ENCODE measurements at regions not wholly inside any gene's neighbourhood (a gene's known extent, or its start where the extent isn't known, plus 50 kb on each side); places are given as distances from the start of the nearest gene placed in this dataset.
"Not testable (repeated sequence)": the region's sequence is repeated elsewhere in the genome, so short reads cannot be mapped to it uniquely, and the experiment has no call there.

DNA sequence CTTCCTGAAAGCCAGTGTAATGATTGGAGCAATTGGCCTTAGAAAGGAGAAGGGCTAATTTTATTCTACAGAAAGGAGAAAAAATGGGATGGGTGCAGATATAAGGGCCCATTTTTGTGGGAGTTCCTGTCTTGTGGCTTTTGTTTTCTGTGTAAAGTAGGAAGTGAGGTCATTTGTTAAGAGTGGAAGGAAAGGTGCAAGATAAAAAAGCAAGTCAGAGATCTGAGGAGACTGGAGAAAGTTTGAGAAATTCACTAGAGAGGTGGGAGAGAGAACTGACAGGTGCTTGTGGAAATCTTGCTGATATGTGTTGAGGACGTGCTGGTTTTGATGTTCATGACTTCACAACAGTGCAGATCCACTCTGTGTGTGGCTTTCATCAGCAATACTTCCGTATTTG lies 349.4 kb downstream of the DLEU7 start:
- TF ChIP-seq POLR2A (IDR thresholded peaks at IDR 0.05; ENCODE audit: low read depth, low read length) = no peak
- no peak for FAIRE-seq
- no peak for DNase-seq (ENCODE audit: insufficient read length, low spot score)

DNA sequence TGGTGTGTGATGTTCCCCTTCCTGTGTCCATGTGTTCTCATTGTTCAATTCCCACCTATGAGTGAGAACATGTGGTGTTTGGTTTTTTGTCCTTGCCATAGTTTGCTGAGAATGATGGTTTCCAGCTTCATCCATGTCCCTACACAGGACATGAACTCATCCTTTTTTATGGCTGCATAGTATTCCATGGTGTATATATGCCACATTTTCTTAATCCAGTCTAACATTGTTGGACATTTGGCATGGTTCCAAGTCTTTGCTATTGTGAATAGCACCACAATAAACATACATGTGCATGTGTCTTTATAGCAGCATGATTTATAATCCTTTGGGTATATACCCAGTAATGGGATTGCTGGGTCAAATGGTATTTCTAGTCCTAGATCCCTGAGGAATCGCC lies 340.3 kb downstream of the DLEU7 start:
- not testable (repeated sequence) for FAIRE-seq; DNase-seq (ENCODE audit: insufficient read length, low spot score)

DNA sequence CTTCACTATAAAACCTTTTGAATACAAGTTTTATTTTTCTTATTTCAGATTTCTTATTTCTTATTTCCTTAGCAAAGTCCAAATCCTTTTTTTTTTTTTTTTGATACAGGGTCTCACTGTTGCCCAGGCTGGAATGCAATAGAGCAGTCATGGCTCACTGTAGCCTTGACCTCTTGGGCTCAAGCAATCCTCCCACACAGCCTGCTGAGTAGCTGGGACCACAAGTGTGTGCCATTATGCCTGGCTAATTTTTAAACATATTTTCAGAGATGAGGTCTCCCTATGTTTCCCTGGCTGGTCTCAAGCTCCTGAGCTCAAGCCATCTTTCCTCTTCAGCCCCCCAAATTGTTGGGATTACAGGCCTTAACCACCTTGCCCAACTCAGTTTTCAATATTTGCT lies 334.3 kb downstream of the DLEU7 start:
- TF ChIP-seq POU2F2 (IDR thresholded peaks at IDR 0.05; ENCODE audit: low read depth, low read length) (no peak), TAF1 (IDR thresholded peaks at IDR 0.05; ENCODE audit: low read depth, low read length) (no peak), SPI1 (IDR thresholded peaks at IDR 0.05; ENCODE audit: low read depth, low read length) (no peak), POLR2A (IDR thresholded peaks at IDR 0.05; ENCODE audit: low read depth, low read length) (no peak), POLR2AphosphoS5 (IDR thresholded peaks at IDR 0.05; ENCODE audit: low read depth, low read length) (no peak)
- DNase-seq (ENCODE audit: insufficient read length, low spot score) (no peak), FAIRE-seq (no peak)

DNA sequence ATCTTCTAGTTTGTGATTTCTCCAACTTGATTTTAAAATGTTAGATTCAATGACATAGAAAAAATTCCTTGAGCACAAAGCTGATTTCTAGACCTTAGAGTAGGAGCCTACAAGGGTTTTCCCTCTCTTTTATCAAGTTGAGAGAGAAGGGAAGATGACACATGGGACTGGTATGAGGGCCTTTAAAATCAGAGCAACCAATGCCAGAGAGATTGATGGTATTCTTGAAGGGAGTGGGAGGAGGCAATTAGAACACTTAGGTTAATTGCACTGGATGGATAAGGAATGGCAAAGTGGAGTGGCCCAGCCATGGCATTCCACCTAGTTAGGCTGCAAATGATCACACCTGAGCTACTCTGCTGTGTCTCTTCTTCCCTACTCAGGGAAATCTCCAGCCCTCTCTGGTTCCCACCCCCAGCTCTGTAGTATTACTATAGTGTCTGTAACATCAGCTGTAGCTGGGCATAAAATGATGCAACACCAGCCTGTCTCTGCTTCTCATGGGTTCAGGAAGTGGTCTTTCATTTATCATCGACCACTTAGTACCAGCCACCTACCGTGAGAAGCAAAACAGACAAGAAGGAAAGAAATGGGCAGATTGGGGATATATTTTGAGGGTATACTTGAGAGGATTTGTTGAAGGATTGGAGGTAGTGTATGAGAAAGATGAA lies 333.6 kb downstream of the DLEU7 start:
- TF ChIP-seq POU2F2 (IDR thresholded peaks at IDR 0.05; ENCODE audit: low read depth, low read length) (no peak), POLR2A (IDR thresholded peaks at IDR 0.05; ENCODE audit: low read depth, low read length) (no peak), POLR2AphosphoS5 (IDR thresholded peaks at IDR 0.05; ENCODE audit: low read depth, low read length) (no peak), PAX5 (IDR thresholded peaks at IDR 0.05; ENCODE audit: insufficient read depth, low read length, severe bottlenecking) (no peak), TAF1 (IDR thresholded peaks at IDR 0.05; ENCODE audit: low read depth, low read length) (no peak), SPI1 (IDR thresholded peaks at IDR 0.05; ENCODE audit: low read depth, low read length) (no peak)
- FAIRE-seq (no peak), DNase-seq (ENCODE audit: insufficient read length, low spot score) (no peak)

DNA sequence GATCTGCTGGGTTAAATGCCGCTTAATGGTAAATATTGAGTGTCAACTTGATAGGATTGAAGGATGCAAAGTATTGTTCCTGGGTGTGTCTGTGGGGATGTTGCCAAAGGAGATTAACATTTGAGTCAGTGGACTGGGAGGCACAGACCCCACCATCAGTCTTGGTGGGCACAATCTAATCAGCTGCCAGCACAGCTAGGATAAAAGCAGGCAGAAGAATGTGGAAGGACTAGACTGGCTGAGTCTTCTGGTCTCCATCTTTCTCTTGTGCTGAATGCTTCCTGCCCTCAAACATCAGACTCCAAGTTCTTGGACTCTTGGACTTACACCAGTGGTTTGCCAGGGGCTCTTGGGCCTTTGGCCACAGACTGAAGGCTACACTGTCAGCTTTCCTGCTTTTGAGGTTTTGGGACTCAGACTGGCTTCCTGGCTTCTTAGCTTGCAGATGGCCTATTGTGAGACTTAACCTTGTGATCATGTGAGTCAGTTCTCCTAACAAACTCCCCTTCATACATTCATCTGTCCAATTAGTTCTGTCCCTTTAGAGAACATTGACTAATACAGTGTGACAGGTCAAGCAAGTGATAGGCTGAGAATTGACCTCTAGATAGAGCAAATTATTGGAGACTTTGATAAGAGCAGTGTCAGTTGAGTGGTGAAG lies 332.5 kb downstream of the DLEU7 start:
- not testable (repeated sequence) for FAIRE-seq; DNase-seq (ENCODE audit: insufficient read length, low spot score)

DNA sequence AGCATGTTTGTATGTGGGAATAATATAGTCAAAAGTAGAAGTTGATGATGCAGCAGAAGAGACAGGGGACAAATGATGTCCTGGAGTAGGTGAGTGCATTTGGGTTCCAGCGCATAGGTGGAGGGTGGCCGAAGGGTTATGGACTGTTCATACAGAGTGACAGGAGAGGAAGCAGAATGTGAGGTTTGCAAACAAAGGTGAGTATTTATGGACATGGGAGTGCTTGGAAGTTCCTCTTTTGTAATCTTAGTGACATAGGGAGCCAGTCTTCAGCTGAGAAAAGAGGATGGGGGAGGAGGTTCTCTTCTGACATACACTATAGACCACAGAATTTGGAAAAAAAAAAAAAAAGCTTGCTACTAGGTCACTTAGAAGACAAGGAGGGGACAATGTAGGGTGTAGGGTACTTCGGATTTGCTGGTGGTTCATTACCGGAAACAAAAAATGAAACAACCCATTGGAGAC lies 331.6 kb downstream of the DLEU7 start:
- TF ChIP-seq POLR2AphosphoS5 (IDR thresholded peaks at IDR 0.05; ENCODE audit: low read depth, low read length) (no peak), SPI1 (IDR thresholded peaks at IDR 0.05; ENCODE audit: low read depth, low read length) (peak; percentile 44)
- DNase-seq (ENCODE audit: insufficient read length, low spot score) = no peak
- FAIRE-seq = peak; percentile 77

DNA sequence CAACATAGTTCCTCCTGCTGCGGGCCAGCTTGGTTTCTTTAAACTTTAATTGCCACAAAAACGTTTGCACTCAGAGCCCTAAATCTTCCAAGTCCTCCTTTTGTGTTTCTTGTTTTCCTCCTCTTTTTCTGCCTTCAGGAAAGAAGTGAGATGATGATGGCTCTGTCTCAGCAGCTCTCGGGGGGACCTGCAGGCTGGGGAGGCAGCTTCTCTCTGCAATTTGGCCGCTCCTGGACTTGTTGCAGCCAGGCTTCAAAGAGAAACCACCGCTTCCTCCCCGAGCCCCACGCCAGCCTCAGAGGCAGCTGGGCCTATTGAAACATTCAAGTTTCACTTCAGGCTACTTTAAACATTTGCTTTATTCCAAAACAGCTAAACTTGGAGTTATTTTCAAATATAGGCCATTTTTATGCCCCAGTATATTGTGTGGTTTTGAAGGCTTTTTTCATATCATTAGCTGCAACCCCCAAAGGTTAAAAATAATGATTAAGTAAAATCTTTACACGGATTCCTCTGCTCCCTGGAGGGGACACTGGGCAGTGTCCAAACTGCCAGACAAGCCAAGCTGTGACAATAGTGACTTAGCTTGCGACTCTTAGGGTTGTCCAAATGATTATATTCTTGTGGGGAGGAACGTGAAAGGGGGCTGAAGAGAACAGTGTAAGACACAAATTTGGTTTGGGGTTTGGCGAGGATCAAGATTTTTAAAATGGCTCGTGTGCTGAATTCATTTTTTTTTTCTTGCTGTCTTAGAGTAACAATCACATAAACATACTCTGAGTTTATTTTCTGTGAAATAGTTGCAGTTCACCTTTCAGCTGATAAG lies 330.8 kb downstream of the DLEU7 start:
- peak; percentile 87 for FAIRE-seq
- peak; percentile 32 for DNase-seq (ENCODE audit: insufficient read length, low spot score)
- TF ChIP-seq POLR2A (IDR thresholded peaks at IDR 0.05; ENCODE audit: low read depth, low read length) (no peak), SPI1 (IDR thresholded peaks at IDR 0.05; ENCODE audit: low read depth, low read length) (peak; percentile 71)

DNA sequence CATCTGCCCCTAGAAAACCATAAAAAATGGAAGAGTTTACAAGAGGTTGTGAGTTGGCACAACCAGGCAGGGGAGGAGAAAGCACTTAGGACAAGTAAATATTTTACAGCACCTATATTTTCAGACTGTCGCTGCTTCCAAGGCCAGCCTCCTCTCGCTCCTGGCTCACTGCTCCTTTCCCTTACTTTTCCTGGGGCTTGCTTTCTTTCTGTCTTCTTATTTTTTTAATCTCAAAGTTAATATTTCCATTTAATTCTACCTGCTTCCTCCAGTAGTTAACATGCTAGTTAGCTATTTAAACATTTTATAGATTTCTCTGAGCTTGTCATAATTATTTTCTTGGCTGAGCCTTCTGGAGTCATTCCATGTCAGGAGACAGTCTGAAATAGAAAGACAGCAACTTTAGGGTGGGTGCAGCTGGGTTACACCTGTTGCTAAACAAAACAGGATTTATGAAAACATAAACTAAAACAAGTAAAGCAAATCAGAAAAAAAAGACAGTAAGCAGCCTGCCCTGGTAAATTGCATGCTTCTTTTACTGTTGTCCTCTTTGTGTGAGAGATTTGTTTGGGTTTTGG lies 330.1 kb downstream of the DLEU7 start:
- TF ChIP-seq POU2F2 (IDR thresholded peaks at IDR 0.05; ENCODE audit: low read depth, low read length) = no peak
- TF ChIP-seq SPI1 (IDR thresholded peaks at IDR 0.05; ENCODE audit: low read depth, low read length) = no peak
- no peak for TF ChIP-seq PAX5 (IDR thresholded peaks at IDR 0.05; ENCODE audit: insufficient read depth, low read length, severe bottlenecking)
- no peak for TF ChIP-seq POLR2A (IDR thresholded peaks at IDR 0.05; ENCODE audit: low read depth, low read length)
- no peak for TF ChIP-seq TAF1 (IDR thresholded peaks at IDR 0.05; ENCODE audit: low read depth, low read length)
- no peak for TF ChIP-seq POLR2AphosphoS5 (IDR thresholded peaks at IDR 0.05; ENCODE audit: low read depth, low read length)
- no peak for DNase-seq (ENCODE audit: insufficient read length, low spot score)
- no peak for FAIRE-seq

DNA sequence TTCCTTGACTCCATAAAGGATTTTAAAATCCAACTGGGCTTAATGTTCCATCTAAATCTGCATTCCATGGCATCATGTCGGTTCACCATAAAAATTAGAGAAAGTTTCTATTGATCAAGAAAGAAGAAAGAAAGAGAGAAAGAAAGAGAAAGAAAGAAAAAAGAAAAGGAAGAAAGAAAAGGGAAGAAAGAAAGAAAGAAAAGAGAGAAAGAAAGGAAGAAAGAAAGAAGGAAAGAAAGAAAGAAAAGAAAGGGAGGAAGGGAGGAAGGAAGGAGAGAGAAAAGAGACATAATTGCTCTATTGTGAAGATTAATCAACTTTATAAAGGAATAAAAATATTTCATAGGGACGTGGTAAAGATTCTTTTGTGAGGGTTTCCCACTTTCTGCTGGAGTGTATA lies 329.2 kb downstream of the DLEU7 start:
- TF ChIP-seq SPI1 (IDR thresholded peaks at IDR 0.05; ENCODE audit: low read depth, low read length) = no peak
- no peak for TF ChIP-seq POLR2A (IDR thresholded peaks at IDR 0.05; ENCODE audit: low read depth, low read length)
- TF ChIP-seq PAX5 (IDR thresholded peaks at IDR 0.05; ENCODE audit: insufficient read depth, low read length, severe bottlenecking) = no peak
- no peak for TF ChIP-seq TAF1 (IDR thresholded peaks at IDR 0.05; ENCODE audit: low read depth, low read length)
- TF ChIP-seq POLR2AphosphoS5 (IDR thresholded peaks at IDR 0.05; ENCODE audit: low read depth, low read length) = no peak
- no peak for TF ChIP-seq POU2F2 (IDR thresholded peaks at IDR 0.05; ENCODE audit: low read depth, low read length)
- FAIRE-seq = no peak
- DNase-seq (ENCODE audit: insufficient read length, low spot score) = no peak

DNA sequence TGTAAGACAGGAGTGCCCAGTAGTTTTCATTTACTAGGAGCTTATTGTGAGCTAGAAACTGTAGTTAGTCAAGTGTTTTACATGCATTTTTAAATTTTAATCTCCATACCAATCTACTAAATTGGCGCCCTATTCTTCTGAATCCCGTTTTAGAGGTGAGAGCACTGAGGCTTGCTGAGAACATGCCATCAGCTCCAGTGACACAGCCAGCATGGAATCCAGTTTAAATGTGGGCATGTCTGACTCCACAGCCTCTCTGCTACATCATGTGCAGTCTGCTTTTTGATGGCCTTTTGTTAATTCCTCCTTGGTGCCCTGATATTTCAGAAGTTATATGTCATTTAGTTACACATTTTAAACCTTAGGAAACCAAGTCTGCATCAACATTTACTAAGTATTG lies 325.4 kb downstream of the DLEU7 start:
- no peak for DNase-seq (ENCODE audit: insufficient read length, low spot score)
- no peak for FAIRE-seq
- TF ChIP-seq TAF1 (IDR thresholded peaks at IDR 0.05; ENCODE audit: low read depth, low read length) (no peak), PAX5 (IDR thresholded peaks at IDR 0.05; ENCODE audit: insufficient read depth, low read length, severe bottlenecking) (no peak), POU2F2 (IDR thresholded peaks at IDR 0.05; ENCODE audit: low read depth, low read length) (no peak), POLR2A (IDR thresholded peaks at IDR 0.05; ENCODE audit: low read depth, low read length) (no peak), POLR2AphosphoS5 (IDR thresholded peaks at IDR 0.05; ENCODE audit: low read depth, low read length) (no peak), SPI1 (IDR thresholded peaks at IDR 0.05; ENCODE audit: low read depth, low read length) (no peak)

Data from GM12891 (cell line).